ENCODE measurements at regions not wholly inside any gene's neighbourhood (a gene's known extent, or its start where the extent isn't known, plus 50 kb on each side); places are given as distances from the start of the nearest gene placed in this dataset.

GRCh38 chr6:41429506-41430504 is 94.4 kb downstream of the NCR2 start:
- no peak for FAIRE-seq

- FAIRE-seq, result no peak
Measured at GRCh38 chr6:41430875-41431274, 95.5 kb downstream of the NCR2 start.

- no peak for FAIRE-seq
Measured at GRCh38 chr6:41432280-41432679, 96.9 kb downstream of the NCR2 start.

- FAIRE-seq, result no peak
Measured at GRCh38 chr6:41434803-41435481, 99.5 kb downstream of the NCR2 start.

GRCh38 chr6:41437604-41438003 is 102.2 kb downstream of the NCR2 start:
- FAIRE-seq, result no peak

- no peak for FAIRE-seq
Measured at GRCh38 chr6:41438746-41439145, 103.3 kb downstream of the NCR2 start.

GRCh38 chr6:41439524-41440418 is 104.4 kb downstream of the NCR2 start:
- FAIRE-seq, result no peak

- no peak for FAIRE-seq
Measured at GRCh38 chr6:41440958-41441357, 105.2 kb upstream of the FOXP4 start.

- FAIRE-seq, result no peak
Measured at GRCh38 chr6:41441598-41442351, 104.4 kb upstream of the FOXP4 start.

- no peak for FAIRE-seq
Measured at GRCh38 chr6:41442352-41442672, 103.9 kb upstream of the FOXP4 start.

- no peak for FAIRE-seq
Measured at GRCh38 chr6:41442800-41443501, 103.2 kb upstream of the FOXP4 start.

- FAIRE-seq, result no peak
Measured at GRCh38 chr6:41443616-41444525, 102.3 kb upstream of the FOXP4 start.

GRCh38 chr6:41445261-41445660 is 100.9 kb upstream of the FOXP4 start:
- no peak for FAIRE-seq

GRCh38 chr6:41446132-41446531 is 100.0 kb upstream of the FOXP4 start:
- FAIRE-seq, result no peak

GRCh38 chr6:41446907-41447545 is 99.2 kb upstream of the FOXP4 start:
- FAIRE-seq, result no peak

- FAIRE-seq, result no peak
Measured at GRCh38 chr6:41448256-41448655, 97.9 kb upstream of the FOXP4 start.

GRCh38 chr6:41449399-41450245 is 96.6 kb upstream of the FOXP4 start:
- no peak for FAIRE-seq

GRCh38 chr6:41450581-41450980 is 95.6 kb upstream of the FOXP4 start:
- no peak for FAIRE-seq

- FAIRE-seq, result no peak
Measured at GRCh38 chr6:41451039-41451438, 95.1 kb upstream of the FOXP4 start.
